NCI-H1092 (cell line): ENCODE measurements at regions not wholly inside any gene's neighbourhood (a gene's known extent, or its start where the extent isn't known, plus 50 kb on each side); places are given as distances from the start of the nearest gene placed in this dataset.

Experiments
- DNase-seq: peaks from one replicate; lab custom pipeline; 2025; lab: John Stamatoyannopoulos, UW

- no peak for DNase-seq
These were observed 675.3 kb upstream of the SGCG start for GRCh38 chr13:22505489-22505888.

DNA sequence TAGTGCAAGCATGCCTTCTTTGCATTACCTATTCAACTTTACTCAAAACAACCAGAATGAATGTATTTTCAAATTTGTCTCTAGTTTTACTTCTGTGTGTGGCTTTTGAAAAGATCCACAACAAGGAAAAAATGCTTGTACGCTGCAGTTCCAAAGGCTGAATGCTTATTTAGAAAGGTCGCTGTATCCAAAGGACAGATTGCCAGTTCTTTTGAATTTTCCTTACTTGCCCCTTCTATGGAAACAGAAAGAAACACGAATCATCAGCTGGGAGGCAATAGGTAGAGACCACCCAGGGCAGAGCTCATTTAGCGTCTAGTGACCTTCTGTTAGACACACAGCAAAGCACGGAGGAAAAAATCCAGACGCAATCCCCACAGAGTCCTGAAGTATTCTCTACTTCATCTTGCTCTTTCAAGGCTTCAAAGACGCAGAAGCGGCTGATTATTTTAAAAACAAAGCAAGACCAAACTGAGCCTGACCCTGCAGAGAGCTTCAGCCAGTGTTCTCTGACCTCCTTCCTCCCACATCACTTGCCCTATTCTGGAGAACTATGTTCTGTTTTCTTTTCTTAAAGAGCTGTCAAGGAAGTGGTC, 674.6 kb upstream of the SGCG start:
- DNase-seq = no peak

DNA sequence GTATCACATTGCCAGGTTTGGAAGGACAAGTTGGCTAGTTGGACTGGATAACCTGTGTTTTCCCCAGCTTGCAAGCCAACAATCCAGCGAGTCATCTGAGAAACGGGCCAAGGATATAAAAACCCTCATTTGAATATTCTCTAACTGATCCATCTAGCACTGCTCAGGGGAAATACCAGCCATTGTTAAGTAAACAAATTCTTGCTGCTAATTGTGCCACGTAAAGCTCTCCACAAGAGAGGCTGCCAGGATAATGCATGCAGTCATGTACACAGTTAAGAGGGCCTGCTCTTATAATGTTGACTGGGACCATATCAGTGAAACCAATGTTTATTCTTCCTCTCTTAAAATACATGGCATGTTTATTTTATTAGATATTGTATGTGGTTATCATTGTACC, 663.2 kb upstream of the SGCG start:
- DNase-seq = peak; percentile 84

- no peak for DNase-seq
These were observed 643.9 kb upstream of the SGCG start for GRCh38 chr13:22536851-22537250.

DNA sequence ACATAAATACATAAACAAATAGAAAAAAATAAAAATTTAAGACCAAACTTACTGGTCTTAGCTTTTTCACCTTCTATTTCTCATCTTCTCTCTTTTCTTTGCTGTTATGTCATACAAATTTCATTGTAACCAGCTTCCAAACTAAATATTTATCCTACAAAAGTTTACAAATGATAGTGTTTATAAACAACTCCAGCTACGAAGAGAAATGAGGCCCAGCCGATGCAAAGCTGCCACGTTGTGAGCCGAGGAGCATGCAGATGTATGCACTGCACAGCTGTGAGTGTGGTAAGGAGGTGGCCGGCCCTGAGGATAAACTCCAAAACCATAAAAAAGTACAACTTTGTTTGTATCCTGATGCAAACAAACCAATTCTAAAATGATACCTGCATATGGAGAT, 642.4 kb upstream of the SGCG start:
- no peak for DNase-seq

GRCh38 chr13:22549126-22549525, 631.7 kb upstream of the SGCG start:
- DNase-seq = no peak

DNA sequence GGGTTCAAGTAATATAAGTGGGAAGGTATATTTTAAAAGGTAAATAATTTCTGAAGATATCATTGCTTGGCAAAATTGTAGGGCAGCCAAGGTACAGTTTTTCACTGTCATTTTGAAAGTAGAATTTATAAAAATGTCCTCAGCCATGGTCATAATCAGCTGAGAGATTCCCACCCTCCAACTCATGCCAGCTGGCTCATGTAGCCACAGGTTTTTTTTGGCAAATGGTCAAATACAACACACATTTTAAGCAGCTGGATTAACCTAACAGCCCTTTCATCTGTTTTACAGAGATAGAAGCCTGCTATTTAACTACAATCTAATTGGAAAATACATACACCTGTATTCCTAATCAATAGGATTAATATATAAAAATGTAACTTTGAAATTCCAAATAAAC, 619.2 kb upstream of the SGCG start:
- DNase-seq = peak; percentile 77

GRCh38 chr13:22562116-22562515, 618.7 kb upstream of the SGCG start:
- no peak for DNase-seq

DNA sequence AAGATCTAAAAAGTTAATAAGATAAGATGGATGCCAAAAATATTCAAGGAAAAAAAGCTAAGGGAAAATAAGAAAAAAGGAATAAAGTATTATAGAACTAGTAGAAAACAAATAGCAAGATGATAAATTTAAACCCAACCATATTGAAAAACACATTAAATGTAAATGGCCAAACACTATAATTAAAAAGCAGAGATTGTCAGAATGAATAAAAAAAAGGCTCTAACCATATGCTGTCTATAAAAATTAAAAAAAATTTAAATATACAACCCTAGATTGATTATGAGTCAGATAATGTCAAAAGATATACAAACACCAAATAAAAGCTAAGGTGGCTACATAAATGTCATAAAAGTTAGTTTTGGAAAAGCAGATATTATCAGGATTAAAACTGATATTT, 617.5 kb upstream of the SGCG start:
- no peak for DNase-seq

DNA sequence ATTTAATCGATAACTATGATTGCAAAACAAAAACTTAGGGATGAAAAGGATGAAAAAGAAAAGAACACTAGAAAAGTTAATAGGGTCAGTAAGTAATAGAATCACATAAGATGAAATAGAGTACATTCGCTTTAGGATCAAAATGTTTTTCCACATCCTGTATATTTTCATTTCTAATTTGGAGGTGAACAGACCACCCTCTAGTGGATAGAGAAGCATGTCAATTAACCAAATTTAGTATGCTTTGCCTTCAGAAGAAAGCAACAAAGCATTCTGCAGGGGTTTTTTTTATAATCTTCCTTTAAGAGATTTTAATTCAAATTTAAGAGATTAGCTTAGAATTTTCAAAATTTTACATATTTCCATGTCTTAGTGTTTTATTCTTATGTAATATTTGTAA, 611.0 kb upstream of the SGCG start:
- DNase-seq = peak; percentile 5

DNA sequence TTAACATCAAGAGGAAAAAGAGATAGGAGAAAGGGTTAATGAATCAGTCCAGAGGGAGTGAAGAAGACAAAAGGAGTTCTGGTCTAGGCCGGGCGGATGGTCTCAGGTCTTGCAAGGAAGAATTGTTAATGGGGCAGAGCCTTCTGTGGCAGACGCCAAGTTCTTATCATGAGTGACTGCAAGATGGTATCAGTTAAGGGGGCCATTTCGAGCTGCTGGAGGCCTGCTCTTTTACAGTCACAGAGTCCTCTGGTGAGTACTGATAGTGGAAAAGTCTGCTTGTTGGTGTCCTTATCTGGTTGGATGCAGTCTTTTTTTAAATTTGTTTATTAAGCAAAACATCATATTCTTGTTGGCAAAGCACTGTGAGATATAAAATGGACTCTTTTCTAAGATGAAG, 590.9 kb upstream of the SGCG start:
- no peak for DNase-seq

- DNase-seq = no peak
These were observed 588.3 kb upstream of the SGCG start for GRCh38 chr13:22592515-22592914.

GRCh38 chr13:22594041-22594440, 586.7 kb upstream of the SGCG start:
- DNase-seq = no peak

DNA sequence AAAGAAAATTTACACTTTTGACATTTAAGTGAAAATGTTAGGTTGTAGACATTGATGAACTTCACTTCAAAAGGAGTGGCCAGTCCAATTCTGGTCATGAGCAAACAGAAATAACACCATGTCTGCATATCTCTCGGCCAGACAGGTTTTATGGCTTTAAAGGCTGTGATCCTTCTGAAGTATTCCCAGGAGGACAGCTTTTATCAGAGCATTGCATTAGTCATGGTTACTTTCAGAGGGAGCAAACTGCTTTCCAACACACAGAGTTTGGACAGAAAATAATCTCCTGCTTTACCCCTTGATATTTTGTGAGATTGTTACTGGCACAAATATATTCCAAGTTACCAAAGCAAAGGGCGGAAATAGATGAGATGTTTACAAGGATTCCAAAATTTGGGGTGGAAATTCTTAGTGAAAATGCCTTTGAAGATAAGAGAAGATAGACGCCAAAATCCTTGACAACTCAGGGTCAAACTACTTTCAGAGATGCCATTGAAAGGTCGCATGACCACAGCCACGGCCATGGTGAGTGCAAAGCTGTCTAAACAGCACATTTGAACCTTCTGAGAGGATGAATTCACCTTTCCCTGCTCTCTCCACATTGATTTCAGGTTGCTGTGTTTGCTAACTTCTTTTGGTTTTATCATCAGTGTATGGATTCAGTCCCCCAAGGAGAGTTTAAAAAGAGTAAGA, 584.5 kb upstream of the SGCG start:
- no peak for DNase-seq

GRCh38 chr13:22599156-22599555, 581.6 kb upstream of the SGCG start:
- DNase-seq = no peak

DNA sequence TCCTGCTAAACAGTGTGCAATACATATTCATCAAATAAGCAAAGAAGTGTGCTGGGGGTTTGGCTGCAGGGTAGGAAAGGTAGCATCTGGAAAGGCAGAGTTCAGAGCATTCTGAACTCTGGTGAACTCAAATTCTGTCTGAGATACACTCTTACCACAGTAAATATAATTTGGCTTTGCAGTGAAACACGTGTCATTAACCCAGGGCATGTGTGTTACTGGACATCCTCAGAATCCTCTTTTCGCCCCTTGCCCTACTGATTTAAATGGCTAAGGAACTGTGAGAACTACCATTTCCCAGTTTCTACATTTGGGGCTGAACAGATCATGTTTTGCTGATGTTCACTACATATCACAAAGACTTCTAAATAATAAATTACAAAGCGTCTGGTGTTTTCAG, 562.8 kb upstream of the SGCG start:
- no peak for DNase-seq

GRCh38 chr13:22625691-22626090, 555.1 kb upstream of the SGCG start:
- DNase-seq = no peak

GRCh38 chr13:22629374-22629773, 551.4 kb upstream of the SGCG start:
- no peak for DNase-seq

DNA sequence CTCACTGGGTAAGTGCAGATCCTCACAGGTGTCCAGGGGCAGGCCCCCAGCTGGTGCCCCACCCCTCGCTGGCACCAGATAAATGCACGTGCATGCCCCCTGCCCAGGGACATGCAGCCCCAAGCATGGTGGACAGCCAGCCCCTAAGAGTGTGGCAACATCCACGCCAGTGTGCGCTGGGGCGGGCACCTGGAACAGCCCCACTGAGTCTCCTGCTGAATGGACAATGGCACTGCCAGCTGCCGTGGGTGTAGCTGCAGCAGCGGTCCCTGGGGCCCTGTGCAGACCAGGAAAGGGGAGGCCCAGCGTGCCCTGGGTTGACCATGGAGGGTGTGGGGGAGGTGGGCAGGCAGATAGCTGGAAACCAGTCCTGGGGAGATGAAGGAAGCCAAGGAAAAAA, 538.7 kb upstream of the SGCG start:
- DNase-seq = no peak

GRCh38 chr13:22644941-22645340, 535.8 kb upstream of the SGCG start:
- DNase-seq = no peak

- DNase-seq = no peak
These were observed 533.5 kb upstream of the SGCG start for GRCh38 chr13:22647156-22647850.

DNA sequence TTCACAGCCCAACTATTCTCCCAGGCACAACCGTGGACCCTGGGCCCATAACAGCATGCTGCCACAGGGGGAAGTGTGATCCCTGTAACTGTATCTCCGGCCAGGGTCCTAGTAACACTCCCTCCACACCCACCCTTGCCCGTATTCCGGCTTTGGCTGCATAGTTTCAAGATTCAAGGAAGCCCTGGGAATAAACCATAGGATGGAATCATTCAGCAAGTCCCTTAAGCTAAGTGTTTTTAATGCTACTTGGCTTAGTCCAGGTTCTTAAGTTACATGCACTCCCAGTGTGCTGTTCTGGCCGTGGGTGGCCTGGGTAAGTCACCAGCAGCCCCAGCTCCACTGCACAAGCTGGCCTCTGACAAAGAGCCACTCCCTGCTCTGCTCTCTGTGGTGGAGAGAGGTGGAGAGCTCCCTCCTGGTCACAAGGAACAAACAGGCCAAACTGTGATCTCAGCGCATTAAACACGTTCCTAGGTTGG, 532.4 kb upstream of the SGCG start:
- no peak for DNase-seq

- no peak for DNase-seq
These were observed 528.0 kb upstream of the SGCG start for GRCh38 chr13:22652796-22653195.
